AG20443 (cell line): ENCODE measurements at regions not wholly inside any gene's neighbourhood (a gene's known extent, or its start where the extent isn't known, plus 50 kb on each side); places are given as distances from the start of the nearest gene placed in this dataset.
A peak's percentile ranks its signal among the peaks of the same experiment; 100 is the strongest.

Experiments
- DNase-seq: peaks from one replicate; pipeline ENCODE4 v3.0.0; 2012; ENCODE audit warnings: low spot score, mixed read lengths

DNA sequence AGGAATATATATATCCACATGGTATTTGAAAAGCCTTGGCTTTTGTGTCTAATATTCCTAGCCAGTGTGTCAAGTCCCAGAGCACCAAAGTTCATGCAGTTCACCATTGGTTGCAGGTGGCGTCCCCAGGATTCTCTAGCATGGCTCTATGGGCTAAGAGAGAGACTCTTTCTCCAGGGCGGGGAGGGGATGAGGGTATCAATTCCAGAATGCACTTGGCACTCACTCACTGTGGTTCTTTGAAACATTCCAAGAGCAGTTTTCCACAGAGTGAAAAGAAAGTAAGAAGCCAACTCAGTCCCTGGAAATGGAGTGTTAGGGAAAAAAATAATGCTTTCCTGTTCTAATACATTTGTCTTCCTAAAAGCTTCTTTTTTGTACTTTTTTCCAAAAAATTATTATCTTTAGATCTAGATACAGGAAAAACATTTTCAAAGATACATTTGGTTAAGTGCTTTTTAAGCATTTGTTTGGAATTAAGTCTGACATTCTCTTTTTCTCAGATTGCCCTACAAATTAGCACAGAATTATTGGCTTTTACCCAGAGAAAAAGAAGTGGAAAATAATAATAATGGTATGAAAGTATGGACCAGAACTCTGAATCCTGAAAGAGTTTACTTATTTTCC is 239.9 kb downstream of the PAX3 start:
- no peak for DNase-seq

- peak; percentile 51 for DNase-seq
Measured at GRCh38 chr2:222057347-222058073, 241.3 kb downstream of the PAX3 start.

DNA sequence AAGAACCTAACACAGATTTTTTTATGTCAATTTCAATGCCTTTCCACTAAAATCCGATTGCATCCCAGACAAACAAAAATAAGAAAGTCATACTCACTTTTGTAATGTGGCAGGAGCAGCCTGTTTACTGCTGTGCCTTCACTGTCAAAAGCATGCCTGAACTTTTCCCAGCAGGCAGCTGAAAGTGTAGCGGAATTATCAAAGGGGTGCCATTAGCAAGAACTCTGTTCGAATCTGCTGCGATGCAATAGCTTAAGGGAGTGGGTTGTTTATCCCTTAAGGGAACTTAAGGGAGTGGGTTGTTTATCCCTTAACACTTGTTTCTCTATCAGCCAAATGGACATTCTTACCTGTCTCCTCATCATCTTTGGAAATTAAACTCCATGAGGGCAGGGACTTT is 243.5 kb downstream of the PAX3 start:
- DNase-seq, result no peak

- DNase-seq, result no peak
Measured at GRCh38 chr2:222054813-222055212, 244.0 kb downstream of the PAX3 start.

- no peak for DNase-seq
Measured at GRCh38 chr2:222052934-222053367, 245.8 kb downstream of the PAX3 start.

- DNase-seq, result no peak
Measured at GRCh38 chr2:222050981-222051380, 247.8 kb downstream of the PAX3 start.

- no peak for DNase-seq
Measured at GRCh38 chr2:222049946-222050345, 248.9 kb downstream of the PAX3 start.

DNA sequence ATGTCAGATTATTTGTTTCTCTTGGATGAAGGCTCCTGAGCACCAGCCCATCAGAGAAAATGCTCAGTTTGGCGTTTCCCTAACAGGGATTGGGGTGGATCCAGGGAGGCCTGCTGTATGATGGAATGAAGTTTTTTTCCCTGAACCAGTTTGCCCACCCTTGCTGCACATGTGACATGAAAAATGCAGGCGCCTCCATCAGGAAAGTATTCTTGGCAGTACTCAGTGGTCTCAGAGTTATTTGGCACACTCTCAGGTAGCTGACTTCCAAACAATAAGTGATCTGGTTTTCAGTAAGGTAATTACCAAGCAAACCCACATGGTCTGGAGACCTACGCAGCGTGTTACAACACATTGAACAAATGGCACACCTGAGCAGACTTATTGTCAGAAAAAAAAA is 254.9 kb downstream of the PAX3 start:
- DNase-seq, result no peak

GRCh38 chr2:222042666-222043065 is 256.1 kb downstream of the PAX3 start:
- DNase-seq, result no peak

GRCh38 chr2:222040333-222040732 is 258.5 kb downstream of the PAX3 start:
- DNase-seq, result no peak

- no peak for DNase-seq
Measured at GRCh38 chr2:222039821-222040220, 259.0 kb downstream of the PAX3 start.

DNA sequence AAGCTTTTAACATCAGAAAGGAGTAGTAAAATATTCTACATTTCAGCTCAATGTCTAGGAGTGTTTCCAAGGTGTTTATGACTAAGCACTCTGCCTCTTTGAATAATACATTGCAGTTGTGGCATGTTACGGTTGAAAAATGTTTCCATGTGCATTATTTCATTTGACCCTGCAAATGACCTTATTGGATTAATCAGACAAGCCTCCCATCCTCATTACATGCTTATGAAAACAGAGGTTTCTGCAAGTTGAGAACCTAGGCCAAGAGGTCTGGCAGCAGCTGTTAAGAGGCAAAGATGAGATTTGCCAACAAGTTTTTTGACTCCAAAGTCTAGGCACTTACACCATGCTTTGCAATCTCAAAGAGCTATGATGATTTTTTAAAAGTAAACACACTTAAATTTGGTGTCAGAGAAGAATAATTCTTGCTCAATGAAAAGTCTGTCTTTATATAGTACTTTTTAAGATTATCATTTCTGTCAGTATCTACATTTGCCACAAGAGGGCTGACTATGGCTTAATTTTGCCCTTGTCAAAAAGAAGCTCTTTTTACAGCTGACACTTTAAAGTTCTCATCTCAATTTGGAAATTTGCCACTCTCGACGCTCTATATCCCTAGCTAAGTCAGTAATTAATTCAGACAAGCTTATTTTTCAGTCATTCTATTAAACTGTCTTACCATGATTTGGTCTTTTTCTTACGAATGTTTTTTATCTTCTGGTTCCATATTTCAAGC is 260.6 kb downstream of the PAX3 start:
- no peak for DNase-seq

- DNase-seq, result no peak
Measured at GRCh38 chr2:222037211-222037610, 261.6 kb downstream of the PAX3 start.

DNA sequence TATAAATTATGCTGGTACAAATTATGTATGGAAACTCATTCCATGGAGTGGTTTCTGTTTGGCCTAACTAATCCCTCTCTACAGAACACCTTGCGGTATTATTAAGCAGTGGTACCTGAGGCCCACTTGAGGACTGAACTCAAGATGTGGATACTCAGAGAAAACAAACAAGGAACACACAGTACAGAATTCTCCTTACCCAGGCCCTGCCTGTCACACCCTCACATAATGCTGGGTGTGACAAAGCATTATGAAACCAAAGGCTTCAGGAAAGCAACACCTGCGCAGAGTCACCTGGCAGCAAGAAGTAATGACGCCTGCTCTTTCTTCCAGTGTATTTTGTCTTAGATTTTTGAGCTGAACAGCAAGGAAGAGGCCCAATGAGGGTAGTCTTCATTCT is 264.7 kb downstream of the PAX3 start:
- DNase-seq, result no peak

DNA sequence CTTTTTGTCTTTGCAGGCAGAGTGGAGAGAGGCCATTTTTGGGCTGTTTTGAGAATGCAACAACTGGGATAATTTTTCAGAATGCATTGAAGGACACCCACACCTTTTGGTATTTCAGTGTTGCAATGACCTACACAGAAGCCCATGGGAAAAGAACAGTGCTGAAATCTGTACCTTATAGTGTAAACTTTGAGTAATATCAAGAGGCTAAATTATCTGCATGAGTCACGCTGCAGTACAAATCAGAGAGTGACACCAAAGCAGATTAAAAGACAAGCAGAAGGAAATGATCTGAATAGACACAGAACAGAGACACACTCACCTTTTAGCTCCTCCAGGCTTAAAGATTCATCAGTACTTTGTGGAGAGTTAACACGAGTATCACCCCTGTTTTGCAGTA is 265.3 kb downstream of the PAX3 start:
- no peak for DNase-seq

- DNase-seq, result no peak
Measured at GRCh38 chr2:222025881-222026271, 272.9 kb downstream of the PAX3 start.

GRCh38 chr2:222024932-222025880 is 273.6 kb downstream of the PAX3 start:
- DNase-seq, result peak; percentile 31

DNA sequence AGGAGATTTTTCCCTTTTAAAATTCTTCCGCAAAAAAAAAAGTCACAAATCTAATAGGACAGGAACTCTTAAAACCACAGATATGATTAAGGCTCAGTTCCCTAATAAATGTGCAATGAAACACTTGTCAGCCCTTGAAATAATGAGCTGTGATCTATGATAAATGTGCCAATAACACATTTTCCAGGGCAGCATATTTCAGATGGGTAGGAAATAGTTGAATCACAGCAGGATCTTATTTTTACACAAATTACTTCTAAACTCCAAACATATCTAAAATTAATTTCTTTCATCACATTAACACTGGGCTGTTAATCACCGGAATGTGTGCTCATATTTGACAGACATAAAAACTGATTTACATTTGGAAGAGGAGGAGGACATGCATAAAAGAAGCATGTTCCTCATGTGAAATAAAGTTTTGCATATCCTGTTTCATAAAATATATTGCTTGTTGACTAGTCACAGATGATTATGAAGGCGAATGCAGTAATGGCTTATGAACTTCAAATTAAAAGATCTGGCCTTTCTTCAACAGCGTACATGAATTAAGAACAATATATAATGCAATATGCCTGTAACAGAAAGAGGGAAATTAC is 281.4 kb downstream of the PAX3 start:
- DNase-seq, result no peak

DNA sequence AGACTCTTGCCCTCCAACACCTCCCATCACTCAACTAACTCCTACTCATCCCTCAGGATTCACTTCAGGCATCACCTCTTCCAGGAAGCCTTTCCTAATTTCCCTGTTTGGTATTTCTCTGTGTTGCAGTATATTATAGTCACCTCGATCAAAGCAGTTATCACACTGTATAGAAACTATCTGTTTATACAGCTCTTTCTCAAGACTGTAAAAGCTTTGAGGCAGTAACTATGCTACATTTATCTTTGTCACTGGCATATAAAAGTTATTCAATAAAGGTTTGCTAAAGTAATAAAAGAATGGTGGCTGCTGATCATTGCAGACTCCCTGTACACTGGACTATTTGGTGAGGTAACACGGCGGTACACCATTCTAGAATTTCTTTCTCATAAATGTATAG is 284.9 kb downstream of the PAX3 start:
- DNase-seq, result no peak

- peak; percentile 14 for DNase-seq
Measured at GRCh38 chr2:222000326-222000725, 298.5 kb downstream of the PAX3 start.

- DNase-seq, result no peak
Measured at GRCh38 chr2:221999717-222000116, 299.1 kb downstream of the PAX3 start.

DNA sequence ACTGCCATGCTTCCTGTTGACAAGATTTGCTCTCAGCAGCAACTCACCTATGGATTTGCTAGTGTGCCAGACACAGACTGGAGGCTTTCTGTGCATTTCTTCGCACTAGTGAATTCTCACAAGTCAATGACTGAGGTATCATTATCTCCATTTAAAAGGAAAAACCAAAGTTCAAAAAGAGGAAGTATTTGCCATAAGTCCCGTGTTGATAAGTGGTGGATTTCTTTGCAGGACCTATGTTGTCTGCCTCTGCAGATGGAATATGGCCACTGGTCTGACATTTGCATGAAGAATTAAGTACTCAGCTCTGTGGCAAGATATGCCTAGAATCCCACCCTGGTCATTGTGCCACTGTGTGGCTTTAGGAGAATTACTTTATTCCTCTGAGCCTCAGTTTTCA is 299.6 kb downstream of the PAX3 start:
- DNase-seq, result no peak
